Neural cell (in vitro differentiated cells): ENCODE measurements at regions not wholly inside any gene's neighbourhood (a gene's known extent, or its start where the extent isn't known, plus 50 kb on each side); places are given as distances from the start of the nearest gene placed in this dataset.

ENCODE experiments used
- CTCF ChIP-seq: fragments of 450-650 bp; IDR thresholded peaks from 2 replicates; pipeline ENCODE4 v1.5.1; 2014; ENCODE audit warnings: antibody characterized with exemption, mild to moderate bottlenecking, moderate library complexity; ENCODE audit not compliant: poor library complexity, severe bottlenecking
- EP300 ChIP-seq: fragments of 450-650 bp; conservative IDR thresholded peaks from 2 replicates; pipeline ENCODE4 v1.6.1; 2014; ENCODE audit warnings: antibody characterized with exemption, mild to moderate bottlenecking, moderate library complexity; ENCODE audit not compliant: poor library complexity, severe bottlenecking
- EZH2 ChIP-seq: fragments of 200-600, 300-800 bp; shearing (Covaris generic), sonication (generic); IDR thresholded peaks from 2 replicates; pipeline ENCODE4 v1.6.1; 2014; ENCODE audit warnings: antibody characterized with exemption, low read length, borderline replicate concordance, mild to moderate bottlenecking; ENCODE audit not compliant: insufficient read depth, poor library complexity, severe bottlenecking
- POLR2AphosphoS5 ChIP-seq: IDR thresholded peaks from 2 replicates; pipeline ENCODE4 v1.6.1; 2012
- RAD21 ChIP-seq: fragments of 450-650 bp; conservative IDR thresholded peaks from 2 replicates; pipeline ENCODE4 v1.6.1; 2014; ENCODE audit warnings: antibody characterized with exemption, mild to moderate bottlenecking, moderate library complexity
- REST ChIP-seq: IDR thresholded peaks from 2 replicates; pipeline ENCODE4 v1.6.1; 2012; ENCODE audit warnings: borderline replicate concordance
- SMC3 ChIP-seq: fragments of 450-650 bp; conservative IDR thresholded peaks from 2 replicates; pipeline ENCODE4 v1.6.1; 2014; ENCODE audit warnings: antibody characterized with exemption, mild to moderate bottlenecking, moderate library complexity; ENCODE audit not compliant: poor library complexity

GRCh38 chr14:29446971-29447370 is 480.7 kb downstream of the PRKD1 start:
- TF ChIP-seq CTCF, result no peak
- TF ChIP-seq EZH2, result no peak
- no peak for TF ChIP-seq SMC3
- TF ChIP-seq EP300, result no peak
- no peak for TF ChIP-seq POLR2AphosphoS5
- no peak for TF ChIP-seq RAD21
- TF ChIP-seq REST, result no peak
